HG03025 (cell line): ENCODE measurements at regions not wholly inside any gene's neighbourhood (a gene's known extent, or its start where the extent isn't known, plus 50 kb on each side); places are given as distances from the start of the nearest gene placed in this dataset.
"Not testable (repeated sequence)": the region's sequence is repeated elsewhere in the genome, so short reads cannot be mapped to it uniquely, and the experiment has no call there.

Source experiments
- ATAC-seq: cut with Tn5 transposase; IDR thresholded peaks from one replicate; pipeline ENCODE4 v1.9.1; 2021; ENCODE audit warnings: mild to moderate bottlenecking, moderate library complexity; ENCODE audit not compliant: unreplicated experiment, low FRiP score

- ATAC-seq, result no peak
Observed at GRCh38 chr6:132202574-132202973, 198.7 kb downstream of the MOXD1 start.

GRCh38 chr6:132199343-132199742, 201.9 kb downstream of the MOXD1 start:
- ATAC-seq, result no peak

DNA sequence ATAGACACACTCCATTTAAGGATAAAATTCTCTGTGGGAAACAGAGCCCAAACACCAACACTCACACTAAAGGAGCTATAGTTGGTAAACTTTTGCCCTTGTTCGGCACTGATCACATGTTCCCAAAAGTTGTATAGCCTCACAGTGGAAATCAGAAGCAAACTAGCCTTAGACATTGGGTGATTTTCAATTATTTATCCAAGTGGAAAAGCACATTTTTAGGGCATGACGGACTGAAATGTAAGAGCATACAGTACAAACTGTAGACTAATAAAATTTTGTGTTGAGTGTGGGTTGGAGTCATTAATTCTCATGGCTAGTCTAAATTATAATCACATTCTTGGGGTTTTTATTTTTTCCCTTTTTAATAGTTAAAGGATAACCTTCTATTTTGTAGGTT, 202.4 kb downstream of the MOXD1 start:
- ATAC-seq, result no peak

GRCh38 chr6:132198040-132198439, 203.2 kb downstream of the MOXD1 start:
- no peak for ATAC-seq

DNA sequence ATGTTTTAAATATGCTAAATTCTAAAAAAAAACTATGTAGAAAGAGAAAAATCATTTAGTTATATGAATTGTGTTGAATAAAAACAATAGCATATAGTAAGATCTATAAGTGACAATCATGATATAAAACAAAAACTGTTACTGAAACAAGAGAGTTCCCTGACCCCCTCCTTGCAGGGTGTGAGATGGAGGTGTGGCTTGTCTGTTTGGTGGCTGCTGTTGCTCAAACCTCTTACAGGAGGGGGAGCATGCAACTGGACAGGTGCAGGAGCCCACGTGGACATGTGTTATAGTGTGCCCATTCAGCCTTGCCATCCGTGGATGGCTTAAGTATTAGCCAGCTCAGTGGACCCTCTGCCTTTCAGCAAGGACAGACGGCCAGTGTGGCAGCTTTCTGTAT, 206.7 kb downstream of the MOXD1 start:
- ATAC-seq, result no peak

DNA sequence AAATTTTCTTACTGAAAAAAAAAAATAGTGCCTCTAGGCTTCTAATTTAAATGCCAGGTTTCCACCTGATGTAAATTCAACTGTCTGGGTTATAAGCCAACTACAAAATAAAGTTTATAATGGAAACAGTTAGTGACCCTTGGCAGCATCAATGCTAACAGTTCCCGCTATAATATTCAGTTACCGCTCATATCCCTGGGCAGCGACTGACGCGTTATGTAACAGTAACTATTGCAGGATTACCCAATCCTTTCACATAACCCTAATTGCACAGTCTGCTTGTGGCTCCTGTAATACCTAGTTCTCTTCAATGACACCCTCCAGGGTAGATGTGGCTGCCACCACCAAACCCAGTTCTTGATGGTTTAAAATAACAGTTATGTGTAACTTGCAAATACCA, 208.6 kb downstream of the MOXD1 start:
- no peak for ATAC-seq

DNA sequence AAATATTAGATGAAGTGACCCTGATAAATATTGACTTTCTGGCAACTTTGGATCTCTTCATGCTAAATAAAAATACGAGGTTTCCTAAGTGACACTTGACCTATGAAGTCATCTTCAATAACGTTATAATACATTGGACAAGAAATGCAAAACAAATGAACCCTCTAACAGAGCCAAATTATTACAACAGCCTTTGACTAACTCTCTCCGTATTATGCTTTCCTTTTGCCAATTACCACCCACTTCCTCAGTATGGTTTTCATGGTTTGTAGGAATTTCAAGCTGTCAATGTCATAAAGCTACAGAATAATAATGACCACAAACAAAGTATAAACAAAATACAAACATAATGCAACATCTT, 210.5 kb downstream of the MOXD1 start:
- no peak for ATAC-seq

DNA sequence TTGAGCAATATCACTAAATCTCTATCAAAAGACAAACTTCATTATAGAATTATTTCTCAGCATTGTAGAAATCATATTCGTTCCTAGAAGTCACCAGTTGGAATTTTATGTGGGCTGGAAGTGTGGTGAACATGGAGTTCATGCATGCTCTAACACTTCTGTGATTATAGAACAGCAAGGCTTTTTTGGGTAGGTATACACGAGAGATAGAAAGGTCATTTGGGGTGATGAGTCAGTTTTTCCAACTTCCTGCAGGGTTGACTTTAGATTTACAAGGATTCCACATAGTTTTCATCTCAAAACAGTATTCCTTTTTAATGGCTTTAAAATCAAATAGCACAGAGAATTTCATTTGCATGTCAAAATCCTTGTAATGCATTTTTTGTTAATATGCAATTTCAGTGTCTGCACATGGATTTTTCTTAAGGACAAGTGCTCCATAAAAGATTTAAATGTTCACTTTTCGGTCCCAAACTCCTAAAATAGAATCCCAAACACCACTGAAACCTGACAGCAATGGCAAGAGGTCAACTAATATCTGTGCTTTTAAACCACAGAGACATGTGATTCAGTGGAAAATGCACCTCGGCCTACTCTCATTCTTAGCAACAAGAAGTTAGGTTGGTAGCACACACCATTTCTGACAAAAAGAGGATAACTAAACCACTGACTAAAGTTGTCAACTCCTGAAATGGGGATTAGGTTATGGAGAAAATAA, 211.0 kb downstream of the MOXD1 start:
- ATAC-seq, result no peak

DNA sequence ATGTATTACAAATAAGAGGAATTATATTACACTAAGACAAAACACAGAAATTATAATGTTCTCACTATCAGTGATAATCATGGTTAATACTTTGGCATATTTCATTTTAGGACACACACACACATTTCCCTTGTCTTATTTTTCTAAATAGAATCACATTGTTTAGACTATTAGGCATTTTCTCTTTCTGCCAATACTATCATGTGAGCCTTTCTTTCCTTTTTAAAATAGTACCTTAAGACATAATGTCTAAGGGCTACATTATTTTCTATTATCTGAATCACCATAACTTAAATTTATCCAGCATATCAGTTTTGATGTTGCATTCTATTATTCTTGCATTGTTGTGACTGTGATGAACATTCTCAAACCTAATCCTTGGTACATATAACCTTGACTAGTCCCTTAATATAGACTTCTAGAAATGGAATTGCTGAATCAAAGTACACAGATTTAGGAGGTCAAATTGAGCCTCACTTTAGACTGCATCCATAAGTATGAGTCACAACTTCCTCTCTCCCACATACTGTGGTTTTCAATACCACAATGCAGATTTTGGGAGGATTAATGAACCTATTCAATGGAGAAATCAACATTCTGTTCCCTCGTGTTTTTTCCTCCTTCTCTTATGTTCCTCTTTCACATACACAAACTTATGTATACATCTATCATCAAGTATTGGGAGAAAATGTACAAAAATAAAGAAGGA, 212.6 kb downstream of the MOXD1 start:
- ATAC-seq, result no peak

DNA sequence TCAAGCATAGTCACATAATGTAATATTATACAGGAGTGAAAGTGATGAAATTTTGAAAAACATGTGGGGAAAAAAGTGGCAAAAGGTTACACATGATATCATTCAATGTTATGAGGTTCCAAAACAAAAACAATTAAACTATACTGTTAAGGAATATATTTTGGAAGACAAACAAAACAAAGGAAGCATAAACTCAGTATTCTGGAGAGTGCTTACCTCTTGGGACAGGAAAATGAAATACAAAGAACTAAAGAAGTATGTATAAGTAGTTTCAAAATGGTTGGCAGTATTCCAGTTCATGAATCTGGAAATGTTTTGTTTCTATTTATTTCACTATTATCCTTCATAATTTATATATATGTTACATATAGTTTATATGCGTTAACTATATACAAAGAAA, 213.5 kb downstream of the MOXD1 start:
- no peak for ATAC-seq

GRCh38 chr6:132184966-132185365, 216.3 kb downstream of the MOXD1 start:
- not testable (repeated sequence) for ATAC-seq

GRCh38 chr6:132179955-132180354, 221.3 kb downstream of the MOXD1 start:
- no peak for ATAC-seq

DNA sequence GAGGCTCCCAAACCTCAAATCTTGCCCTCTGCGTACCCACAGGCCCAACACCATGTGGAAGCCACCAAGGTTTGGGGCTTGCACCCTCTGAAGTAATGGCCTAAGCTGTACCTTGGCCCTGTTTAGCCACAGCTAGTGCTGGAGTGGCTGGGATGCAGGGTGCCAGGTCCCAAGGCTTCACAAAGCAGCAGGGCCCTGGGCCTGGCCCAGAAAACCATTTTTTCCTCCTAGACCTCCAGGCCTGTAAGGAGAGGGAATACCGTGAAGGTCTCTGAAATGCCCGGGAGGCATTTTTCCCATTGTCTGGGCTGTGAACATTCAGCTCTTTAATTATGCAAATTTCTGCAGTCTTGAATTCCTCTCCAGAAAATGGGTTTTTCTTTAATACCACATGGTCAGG, 223.7 kb upstream of the CCN2 start:
- ATAC-seq, result no peak

DNA sequence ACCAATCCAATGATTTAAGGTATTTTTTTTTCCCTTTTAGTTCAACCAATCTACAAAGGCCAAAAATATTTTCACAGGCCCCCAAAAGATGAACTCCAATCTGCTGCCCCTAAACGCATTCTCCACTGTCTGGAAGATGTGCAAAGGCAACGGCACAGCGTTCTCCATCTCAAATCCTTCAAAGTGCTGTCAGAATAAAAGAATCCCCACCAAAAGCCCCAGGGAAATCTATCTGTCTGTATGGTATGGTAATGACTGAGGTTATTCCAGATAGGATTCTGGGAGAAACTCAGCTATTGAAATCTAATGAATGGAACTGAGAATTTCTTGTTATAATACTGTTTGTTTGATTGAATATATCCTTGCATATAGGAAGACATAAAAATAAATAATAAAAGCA, 217.8 kb upstream of the CCN2 start:
- ATAC-seq, result no peak

GRCh38 chr6:132167929-132168892, 217.0 kb upstream of the CCN2 start:
- no peak for ATAC-seq

DNA sequence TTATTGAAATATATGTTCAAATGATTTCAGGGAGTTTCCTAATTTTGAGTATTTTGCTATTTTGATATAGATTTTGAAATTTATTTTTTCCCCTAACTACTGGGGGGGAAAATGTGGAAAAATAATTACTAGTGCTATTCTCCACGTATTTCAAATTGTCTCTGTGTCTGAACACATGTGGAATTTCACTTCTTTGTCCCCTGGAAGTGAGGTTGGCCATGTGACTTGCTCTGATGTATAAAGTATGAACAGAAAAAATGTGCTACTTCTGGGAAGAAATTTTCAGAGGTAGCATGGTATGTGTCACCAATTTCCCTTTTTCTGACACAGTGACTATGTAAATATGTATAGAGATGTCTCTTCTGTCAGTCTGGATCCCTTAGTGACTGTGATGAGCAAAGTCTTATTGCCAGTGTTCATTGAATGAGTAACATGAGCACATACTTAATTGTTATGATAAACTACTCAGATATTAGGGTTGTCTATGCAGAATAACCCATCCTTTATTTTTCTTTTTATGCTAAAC, 215.4 kb upstream of the CCN2 start:
- ATAC-seq, result no peak

DNA sequence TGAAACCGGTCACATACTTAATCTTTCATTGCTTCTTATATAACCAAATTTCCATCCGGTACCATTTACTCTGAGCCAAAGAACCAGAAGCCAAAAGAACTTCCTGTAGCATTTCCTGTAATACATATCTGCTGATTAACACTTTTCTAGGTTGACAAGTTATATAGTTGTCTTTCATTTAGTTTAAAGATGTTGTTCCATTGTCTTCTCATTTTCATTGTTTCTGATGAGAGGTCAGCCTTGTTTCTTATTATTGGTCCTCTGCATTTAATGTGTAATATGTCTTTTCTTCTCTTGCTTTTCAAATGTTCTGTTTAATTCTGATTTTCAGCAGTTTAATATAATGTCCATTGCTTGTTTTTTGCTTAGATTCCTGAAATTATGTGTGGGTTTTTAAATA, 214.5 kb upstream of the CCN2 start:
- ATAC-seq, result no peak

- no peak for ATAC-seq
Observed at GRCh38 chr6:132161283-132161682, 210.1 kb upstream of the CCN2 start.

GRCh38 chr6:132153221-132153898, 202.2 kb upstream of the CCN2 start:
- ATAC-seq, result no peak

DNA sequence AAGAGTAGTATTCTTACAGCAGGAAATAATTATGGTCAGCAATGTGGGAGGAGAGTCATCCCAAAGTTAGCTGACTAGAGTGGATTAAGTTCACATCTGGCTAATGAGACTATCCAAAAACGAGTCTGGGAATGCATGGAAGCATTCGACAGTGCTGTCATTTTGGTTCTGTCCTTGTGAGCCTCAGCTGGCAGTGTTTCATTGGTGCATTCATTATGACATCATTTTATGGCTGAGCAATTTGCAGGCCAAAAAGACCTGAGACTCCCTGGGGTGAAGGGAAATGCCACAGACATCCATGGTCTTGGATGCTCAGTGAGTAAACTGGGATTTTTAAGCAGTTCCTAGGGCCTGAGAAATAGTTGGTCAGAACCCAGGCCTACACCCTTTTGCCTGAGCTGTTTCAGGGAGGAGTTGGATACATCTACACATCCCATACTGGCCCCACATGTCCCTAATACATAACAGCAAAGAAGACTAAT, 196.4 kb upstream of the CCN2 start:
- ATAC-seq, result no peak
